DMS53 treated with DMSO at 0.1 percent for 48 hours (cell line): ENCODE measurements at regions not wholly inside any gene's neighbourhood (a gene's known extent, or its start where the extent isn't known, plus 50 kb on each side); places are given as distances from the start of the nearest gene placed in this dataset.
A peak's percentile ranks its signal among the peaks of the same experiment; 100 is the strongest.

Source experiments
- DNase-seq: peaks from one replicate; lab custom pipeline; 2025; ENCODE audit not compliant: unreplicated experiment; lab: John Stamatoyannopoulos, UW

GRCh38 chr3:67809370-67809935 is 155.0 kb upstream of the SUCLG2 start:
- DNase-seq = no peak

- DNase-seq = no peak
Observed at GRCh38 chr3:67808906-67809305, 154.5 kb upstream of the SUCLG2 start.

GRCh38 chr3:67804578-67804977 is 150.2 kb upstream of the SUCLG2 start:
- DNase-seq = no peak

- no peak for DNase-seq
Observed at GRCh38 chr3:67804089-67804488, 149.7 kb upstream of the SUCLG2 start.

- DNase-seq = no peak
Observed at GRCh38 chr3:67798412-67798811, 144.0 kb upstream of the SUCLG2 start.

GRCh38 chr3:67791620-67792019 is 137.2 kb upstream of the SUCLG2 start:
- peak; percentile 4 for DNase-seq

GRCh38 chr3:67790043-67790442 is 135.6 kb upstream of the SUCLG2 start:
- peak; percentile 4 for DNase-seq

- DNase-seq = no peak
Observed at GRCh38 chr3:67788396-67788795, 134.0 kb upstream of the SUCLG2 start.

GRCh38 chr3:67783281-67784250 is 129.2 kb upstream of the SUCLG2 start:
- no peak for DNase-seq

- DNase-seq = no peak
Observed at GRCh38 chr3:67781871-67782270, 127.5 kb upstream of the SUCLG2 start.

- peak; percentile 30 for DNase-seq
Observed at GRCh38 chr3:67781218-67781617, 126.8 kb upstream of the SUCLG2 start.

GRCh38 chr3:67774676-67775075 is 120.3 kb upstream of the SUCLG2 start:
- no peak for DNase-seq

- DNase-seq = no peak
Observed at GRCh38 chr3:67765575-67765974, 111.2 kb upstream of the SUCLG2 start.

- no peak for DNase-seq
Observed at GRCh38 chr3:67745296-67745695, 90.9 kb upstream of the SUCLG2 start.

- DNase-seq = no peak
Observed at GRCh38 chr3:67744699-67745098, 90.3 kb upstream of the SUCLG2 start.

GRCh38 chr3:67739851-67740250 is 85.4 kb upstream of the SUCLG2 start:
- DNase-seq = no peak

GRCh38 chr3:67737906-67738865 is 83.8 kb upstream of the SUCLG2 start:
- no peak for DNase-seq

- no peak for DNase-seq
Observed at GRCh38 chr3:67737140-67737539, 82.7 kb upstream of the SUCLG2 start.

GRCh38 chr3:67733269-67733950 is 79.0 kb upstream of the SUCLG2 start:
- DNase-seq = no peak

GRCh38 chr3:67724434-67724833 is 70.0 kb upstream of the SUCLG2 start:
- no peak for DNase-seq

GRCh38 chr3:67723863-67724262 is 69.5 kb upstream of the SUCLG2 start:
- DNase-seq = no peak
